Urothelium cell line (cell line): ENCODE measurements at regions not wholly inside any gene's neighbourhood (a gene's known extent, or its start where the extent isn't known, plus 50 kb on each side); places are given as distances from the start of the nearest gene placed in this dataset.
"Not testable (repeated sequence)": the region's sequence is repeated elsewhere in the genome, so short reads cannot be mapped to it uniquely, and the experiment has no call there.

Experiments
- DNase-seq: peaks from one replicate; pipeline ENCODE4 v3.0.0; 2011; ENCODE audit warnings: low spot score, mixed read lengths
- FAIRE-seq: peaks from 2 replicates; lab custom pipeline; 2011; peaks lifted over from hg19 to GRCh38; lab: Jason Lieb, UNC

- no peak for FAIRE-seq
- DNase-seq, result no peak
Observed at GRCh38 chr2:146412625-146413024, 1432.2 kb upstream of the ACVR2A start.

GRCh38 chr2:146405402-146406309 lies 1439.2 kb upstream of the ACVR2A start:
- peak; percentile 21 for DNase-seq
- not testable (repeated sequence) for FAIRE-seq

DNA sequence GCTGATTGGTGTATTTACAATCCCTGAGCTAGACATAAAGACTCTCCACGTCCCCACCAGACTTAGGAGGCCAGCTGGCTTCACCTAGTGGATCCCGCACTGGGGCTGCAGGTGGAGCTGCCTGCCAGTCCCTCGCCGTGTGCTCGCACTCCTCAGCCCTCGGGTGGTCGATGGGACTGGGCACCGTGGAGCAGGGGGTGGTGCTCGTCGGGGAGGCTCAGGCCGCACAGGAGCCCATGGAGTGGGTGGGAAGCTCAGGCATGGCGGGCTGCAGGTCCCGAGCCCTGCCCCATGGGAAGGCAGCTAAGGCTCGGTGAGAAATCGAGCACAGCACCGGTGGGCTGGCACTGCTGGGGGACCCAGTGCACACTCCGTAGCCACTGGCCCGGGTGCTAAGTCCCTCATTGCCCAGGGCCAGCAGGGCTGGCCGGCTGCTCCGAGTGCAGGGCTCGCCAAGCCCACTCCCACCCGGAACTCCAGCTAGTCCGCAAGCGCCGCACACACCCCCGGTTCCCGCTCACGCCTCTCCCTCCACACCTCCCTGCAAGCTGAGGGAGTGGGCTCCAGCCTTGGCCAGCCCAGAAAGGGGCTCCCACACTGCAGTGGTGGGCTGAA lies 1441.2 kb upstream of the ACVR2A start:
- DNase-seq, FAIRE-seq: not testable (repeated sequence)

DNA sequence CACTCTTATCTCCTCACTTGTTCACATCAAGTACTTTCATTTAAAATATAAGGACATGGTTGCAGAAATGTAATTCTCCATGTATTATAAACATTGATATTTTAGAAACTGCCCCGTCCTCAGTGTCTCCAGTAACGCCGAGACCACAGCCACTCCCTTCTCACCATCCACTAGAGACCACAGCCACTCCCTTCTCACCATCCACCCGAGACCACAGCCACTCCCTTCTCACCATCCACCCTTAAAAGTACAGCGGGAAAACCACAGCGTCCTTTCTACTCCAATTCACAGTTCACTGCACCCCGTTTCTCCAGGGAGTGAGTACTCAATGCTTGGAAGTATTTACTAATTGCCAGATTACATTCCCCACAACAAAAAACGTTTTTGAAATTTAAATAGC lies 1452.2 kb upstream of the ACVR2A start:
- DNase-seq, result no peak
- no peak for FAIRE-seq

DNA sequence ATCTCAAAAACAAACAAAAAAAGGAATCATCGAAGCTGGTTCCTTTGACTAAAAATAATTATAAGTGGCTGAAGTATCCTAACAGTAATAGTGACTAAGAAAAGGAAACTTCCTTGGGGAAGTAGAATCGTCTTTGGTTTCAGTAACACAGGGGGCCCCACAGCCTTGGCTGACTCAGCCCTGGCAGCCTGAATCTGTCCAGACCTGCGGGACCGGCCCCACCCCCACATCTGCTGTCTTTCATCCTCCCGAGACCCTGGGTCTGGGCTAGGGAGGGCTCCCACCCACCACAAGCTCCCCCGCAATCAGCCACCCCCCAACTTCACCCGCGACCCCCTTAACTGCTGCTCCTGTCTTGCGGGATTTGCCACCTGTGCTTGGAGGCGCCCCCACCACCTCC lies 1452.6 kb upstream of the ACVR2A start:
- DNase-seq (no peak), FAIRE-seq (no peak)

GRCh38 chr2:146388757-146389156 lies 1456.1 kb upstream of the ACVR2A start:
- FAIRE-seq, result no peak
- DNase-seq, result peak; percentile 8

DNA sequence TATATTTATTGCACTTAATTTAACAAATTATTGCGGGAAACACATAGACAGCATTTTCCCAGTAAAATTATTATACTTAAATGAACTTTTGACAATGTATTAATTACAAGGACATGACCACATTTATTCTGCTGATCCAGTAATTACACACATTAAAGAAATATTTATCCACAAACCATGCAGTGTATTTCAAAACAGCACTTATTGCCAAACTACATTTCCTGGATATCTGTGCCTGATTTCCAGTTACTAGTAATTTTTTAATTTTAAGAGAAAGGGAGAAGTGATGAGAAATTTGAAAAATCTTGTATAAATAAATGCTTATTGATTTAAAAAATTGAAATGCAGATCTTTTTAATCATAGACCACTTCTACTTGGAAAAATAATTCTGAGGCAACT lies 1458.7 kb upstream of the ACVR2A start:
- DNase-seq (no peak), FAIRE-seq (no peak)

DNA sequence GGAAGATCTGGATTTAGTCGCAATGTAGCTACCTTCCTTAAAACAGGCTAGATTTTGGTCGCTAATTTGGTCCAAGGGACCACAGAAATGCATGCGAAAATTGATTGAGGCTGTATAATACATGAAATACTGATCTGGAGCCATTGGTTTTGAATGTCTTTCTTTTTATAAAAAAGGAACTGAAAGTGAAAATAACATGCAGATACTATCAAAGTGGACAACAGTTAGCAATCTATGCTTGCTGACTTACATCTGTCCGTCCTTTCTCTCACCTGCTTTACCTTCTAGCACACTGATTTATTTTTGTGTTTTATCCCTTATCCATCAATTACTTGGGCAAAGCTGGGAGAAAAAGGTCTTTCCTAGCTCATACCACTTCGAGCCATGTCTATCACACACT lies 1459.8 kb upstream of the ACVR2A start:
- FAIRE-seq, result no peak
- no peak for DNase-seq

- DNase-seq (no peak), FAIRE-seq (no peak)
Observed at GRCh38 chr2:146376511-146377064, 1468.2 kb upstream of the ACVR2A start.

GRCh38 chr2:146374505-146374904 lies 1470.3 kb upstream of the ACVR2A start:
- FAIRE-seq (no peak), DNase-seq (no peak)

DNA sequence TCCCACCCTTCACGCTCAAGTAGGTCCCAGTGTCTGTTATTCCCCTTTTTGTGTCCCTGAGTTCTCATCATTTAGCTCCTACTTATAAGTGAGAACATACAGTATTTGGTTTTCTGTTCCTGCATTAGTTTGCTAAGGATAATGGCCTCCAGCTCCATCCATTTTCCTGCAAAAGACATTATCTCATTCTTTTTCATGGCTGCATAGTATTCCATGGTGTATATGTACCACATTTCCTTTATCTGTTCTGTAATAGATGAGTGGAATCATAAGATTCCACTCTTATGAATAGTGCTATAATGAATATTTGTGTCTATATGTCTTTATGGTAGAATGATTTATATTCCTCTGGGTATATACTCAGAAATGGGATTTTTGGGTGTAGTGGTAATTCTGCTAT lies 1473.5 kb upstream of the ACVR2A start:
- FAIRE-seq, DNase-seq: not testable (repeated sequence)

- DNase-seq, result peak; percentile 17
- FAIRE-seq, result no peak
Observed at GRCh38 chr2:146370826-146371225, 1474.0 kb upstream of the ACVR2A start.

DNA sequence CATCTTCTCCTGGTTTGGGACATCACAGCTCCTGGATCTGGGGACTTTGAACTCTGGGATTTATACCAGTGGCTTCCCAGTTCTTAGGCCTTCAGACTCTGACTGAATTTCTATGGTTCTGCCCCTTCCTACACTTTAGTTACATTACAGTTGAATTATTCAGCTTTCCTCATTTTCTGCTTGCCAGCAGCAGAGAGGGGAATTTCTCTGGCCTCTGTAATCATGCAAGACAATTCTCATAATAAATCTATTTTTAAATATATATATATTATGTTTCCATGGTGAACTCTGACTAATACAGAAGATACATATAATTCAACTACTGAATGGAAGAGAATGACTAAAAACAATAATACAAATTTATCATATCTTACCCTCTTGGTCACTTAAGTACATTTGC lies 1478.6 kb upstream of the ACVR2A start:
- no peak for FAIRE-seq

GRCh38 chr2:146365041-146365440 lies 1479.8 kb upstream of the ACVR2A start:
- DNase-seq (no peak), FAIRE-seq (no peak)

More for the DNA sequence above, 1478.6 kb upstream of the ACVR2A start:
- DNase-seq, result no peak

- DNase-seq (no peak), FAIRE-seq (no peak)
Observed at GRCh38 chr2:146363731-146364130, 1481.1 kb upstream of the ACVR2A start.

DNA sequence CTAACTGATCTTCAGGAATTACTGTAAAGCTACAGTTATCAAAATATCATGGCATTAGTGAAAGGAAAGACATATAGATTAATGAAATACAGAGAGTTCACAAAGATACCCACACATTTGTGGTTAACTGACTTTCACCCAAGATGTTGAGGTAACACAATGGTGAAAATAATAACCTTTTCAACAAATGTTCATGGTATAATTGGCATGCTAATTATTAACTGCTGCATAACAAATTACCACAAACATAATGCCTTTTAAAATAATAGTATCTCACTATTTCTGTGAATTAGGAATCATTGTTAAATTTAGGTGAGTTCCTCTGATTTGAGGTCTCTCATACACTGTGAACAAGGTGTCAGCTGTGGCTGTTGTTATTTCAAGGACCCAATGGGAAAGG lies 1493.1 kb upstream of the ACVR2A start:
- DNase-seq, result no peak
- no peak for FAIRE-seq

DNA sequence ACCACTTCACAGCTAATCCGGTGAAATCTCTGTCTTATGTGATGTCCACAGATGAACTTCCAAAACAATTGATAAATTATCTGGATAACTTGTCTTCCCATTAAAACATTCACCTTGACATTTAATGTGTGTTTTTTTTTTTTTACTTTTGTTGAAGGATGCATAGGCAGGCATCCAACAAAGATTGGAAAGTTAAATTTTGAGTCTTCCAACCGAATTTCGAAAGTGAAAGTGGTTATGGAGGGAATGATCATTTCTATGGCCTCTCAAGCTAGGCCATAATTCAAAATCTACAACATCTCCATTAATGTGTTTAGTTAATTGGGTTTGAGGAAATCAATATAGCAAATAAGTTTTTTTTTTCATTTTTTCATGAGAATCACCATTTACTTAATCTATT lies 1495.5 kb upstream of the ACVR2A start:
- FAIRE-seq (no peak), DNase-seq (no peak)

- FAIRE-seq (no peak), DNase-seq (no peak)
Observed at GRCh38 chr2:146324951-146325350, 1519.9 kb upstream of the ACVR2A start.

GRCh38 chr2:146323564-146323963 lies 1521.3 kb upstream of the ACVR2A start:
- no peak for FAIRE-seq

GRCh38 chr2:146321175-146321574 lies 1523.7 kb upstream of the ACVR2A start:
- no peak for DNase-seq

More at GRCh38 chr2:146323564-146323963, 1521.3 kb upstream of the ACVR2A start:
- no peak for DNase-seq

DNA sequence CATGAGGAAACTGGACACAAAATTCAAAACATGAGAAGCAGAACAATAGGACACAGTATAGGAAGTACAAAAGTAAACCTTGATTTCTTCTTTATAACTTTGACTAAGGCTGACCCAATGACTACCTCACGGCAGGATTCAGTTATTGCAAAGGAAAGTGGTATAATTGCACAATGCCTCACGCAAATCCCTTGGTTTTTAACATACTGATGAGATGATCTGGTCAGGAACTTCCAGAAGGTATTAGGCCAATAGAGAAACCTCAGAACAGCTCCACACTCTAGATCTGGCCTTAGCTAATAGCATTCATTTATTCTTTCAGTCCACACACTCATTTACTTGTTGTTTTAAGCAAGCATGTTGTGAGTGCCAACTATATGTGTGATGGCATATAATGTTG lies 1526.9 kb upstream of the ACVR2A start:
- FAIRE-seq (no peak), DNase-seq (no peak)

More at GRCh38 chr2:146321175-146321574, 1523.7 kb upstream of the ACVR2A start:
- no peak for FAIRE-seq

GRCh38 chr2:146312899-146313298 lies 1531.9 kb upstream of the ACVR2A start:
- FAIRE-seq, result no peak
- no peak for DNase-seq
